AG09319 (cell line): ENCODE measurements at regions not wholly inside any gene's neighbourhood (a gene's known extent, or its start where the extent isn't known, plus 50 kb on each side); places are given as distances from the start of the nearest gene placed in this dataset.

ENCODE experiments used
- DNase-seq: peaks from one replicate; pipeline ENCODE4 v3.0.0-alpha.2; 2010; ENCODE audit warnings: low read depth; ENCODE audit errors: extremely low read depth
- CTCF ChIP-seq: IDR thresholded peaks from 2 replicates; pipeline ENCODE4 v1.5.1; 2011; ENCODE audit warnings: low read depth, mild to moderate bottlenecking, inconsistent platforms, low read length, moderate library complexity

DNA sequence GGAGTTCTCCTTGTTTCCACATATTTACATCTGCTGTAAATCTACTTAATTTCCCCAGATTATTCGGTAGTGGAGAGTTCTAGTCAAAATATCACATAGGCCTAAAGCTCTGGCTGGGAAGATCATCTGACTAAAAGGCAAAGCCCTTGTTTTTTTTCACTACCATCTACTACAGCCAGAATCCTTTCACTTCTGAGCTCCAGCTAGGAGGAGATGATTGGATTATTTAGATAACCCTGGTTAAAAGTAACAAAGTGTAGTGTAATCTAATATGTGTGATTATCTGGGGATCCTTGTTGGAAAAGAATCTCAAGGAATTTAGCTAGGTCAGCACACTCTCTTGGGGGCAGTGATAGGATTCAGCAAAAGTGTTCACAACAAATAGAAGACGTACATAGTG is 125.4 kb downstream of the DYRK2 start:
- TF ChIP-seq CTCF = no peak
- DNase-seq = no peak

GRCh38 chr12:67774983-67775587 is 126.5 kb downstream of the DYRK2 start:
- TF ChIP-seq CTCF = no peak

GRCh38 chr12:67780580-67781084 is 132.1 kb downstream of the DYRK2 start:
- no peak for TF ChIP-seq CTCF
- no peak for DNase-seq

More at GRCh38 chr12:67774983-67775587, 126.5 kb downstream of the DYRK2 start:
- no peak for DNase-seq

GRCh38 chr12:67782573-67782972 is 134.0 kb downstream of the DYRK2 start:
- no peak for DNase-seq
- TF ChIP-seq CTCF = no peak

DNA sequence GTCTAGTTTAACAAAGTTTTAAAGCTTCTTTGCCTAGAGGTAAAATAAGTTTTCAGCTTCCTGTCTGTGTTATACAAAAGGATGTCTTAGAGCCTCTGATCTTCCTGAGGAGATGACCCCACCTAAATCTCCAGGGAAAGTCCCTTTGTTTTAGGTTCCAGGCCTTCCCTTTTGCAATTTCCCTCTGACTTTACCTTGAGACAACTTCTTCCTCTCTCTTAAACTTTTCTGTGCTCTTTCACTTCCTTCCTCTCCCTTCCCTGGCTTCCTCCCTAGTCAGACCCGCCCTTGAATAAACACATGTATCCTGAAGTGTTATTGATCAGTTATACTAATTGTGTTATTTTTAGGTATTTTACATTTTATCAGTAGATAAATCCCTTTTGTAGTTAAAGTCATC is 134.8 kb downstream of the DYRK2 start:
- DNase-seq = no peak
- TF ChIP-seq CTCF = no peak

DNA sequence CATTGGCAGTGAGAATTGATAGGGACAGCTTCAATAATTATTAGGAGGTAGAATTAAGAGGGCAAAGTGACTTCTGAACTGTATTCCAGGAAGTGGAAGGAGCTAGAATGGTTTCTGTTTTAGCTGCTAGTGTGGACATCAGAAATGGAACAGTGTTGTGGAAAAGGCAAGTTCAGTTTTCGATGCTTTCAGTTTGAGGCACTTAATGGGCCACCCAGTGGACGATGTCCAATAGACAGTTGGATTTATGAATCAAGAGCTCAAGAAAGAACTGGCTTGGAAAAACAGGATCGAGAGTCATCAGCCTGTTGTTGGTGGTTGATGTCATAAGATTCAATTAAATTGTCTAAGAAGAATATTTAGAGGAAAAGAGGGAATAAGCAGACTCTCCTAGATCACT is 136.3 kb downstream of the DYRK2 start:
- no peak for TF ChIP-seq CTCF
- DNase-seq = no peak

- TF ChIP-seq CTCF = no peak
- DNase-seq = no peak
Observed at GRCh38 chr12:67786086-67786485, 137.5 kb downstream of the DYRK2 start.
